Stromal cell of bone marrow (primary cell): ENCODE measurements at regions not wholly inside any gene's neighbourhood (a gene's known extent, or its start where the extent isn't known, plus 50 kb on each side); places are given as distances from the start of the nearest gene placed in this dataset.

Experiments used
- DNase-seq: peaks from one replicate; pipeline ENCODE4 v3.0.0-alpha.2; 2012; ENCODE audit warnings: low read depth

DNA sequence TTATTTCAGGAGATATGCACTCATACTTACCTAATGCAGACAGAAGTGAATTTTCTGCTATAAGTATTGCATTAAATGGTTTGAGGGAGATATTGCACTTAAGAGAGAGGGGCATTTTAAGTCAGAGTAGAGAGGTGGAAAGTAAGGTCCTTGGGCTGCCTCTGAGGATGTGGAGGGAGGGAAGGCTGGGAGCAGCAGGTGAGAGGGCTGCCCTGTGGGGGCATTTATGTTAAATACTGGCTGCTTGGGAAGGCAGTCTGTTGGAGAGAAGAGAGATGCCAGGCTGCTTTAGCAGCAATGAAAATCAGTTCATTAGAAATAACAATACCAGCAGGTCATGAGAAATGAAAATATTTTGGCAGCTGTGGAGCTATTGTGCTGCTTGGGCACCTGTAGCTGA is 576.2 kb upstream of the HS6ST1 start:
- no peak for DNase-seq

DNA sequence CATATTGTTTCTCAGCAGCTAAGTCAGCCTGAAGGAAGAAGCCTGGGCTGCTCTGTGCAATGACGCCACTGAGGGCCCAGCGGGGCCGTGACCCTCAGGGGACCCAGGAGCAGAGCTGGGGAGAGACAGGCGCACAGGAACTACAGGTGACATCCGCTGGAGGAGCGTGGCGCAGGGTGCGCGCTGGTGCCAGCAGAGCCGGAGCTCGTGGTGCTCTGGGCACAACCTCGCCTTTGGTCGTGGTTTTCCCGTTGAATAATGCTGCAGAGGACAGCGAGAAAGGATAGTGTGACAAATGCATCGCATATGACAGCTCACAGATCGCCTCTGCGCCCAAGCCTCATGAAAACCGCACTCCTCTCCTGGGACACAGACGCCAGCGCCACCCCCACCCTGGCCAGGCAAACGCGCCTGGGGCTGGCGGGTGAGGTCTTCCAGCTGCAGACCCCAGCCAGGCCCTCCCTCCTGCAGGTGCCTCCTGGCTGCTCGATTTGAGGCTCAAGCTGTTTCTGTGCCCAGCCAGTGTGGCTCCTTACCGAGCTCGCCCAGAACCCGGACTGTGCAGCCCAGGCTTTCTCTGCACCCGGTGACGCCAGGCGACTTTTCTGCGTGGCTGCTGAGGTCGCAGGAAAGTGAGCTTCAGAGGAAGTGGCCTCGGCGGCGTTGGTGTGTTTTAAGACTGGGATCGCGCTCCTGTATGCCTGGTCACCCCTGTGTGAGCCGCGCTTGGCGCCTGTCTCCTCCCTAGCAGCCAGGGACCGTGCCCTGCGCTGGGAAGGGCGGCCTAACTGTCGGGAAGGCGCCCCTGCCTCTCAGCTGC is 583.1 kb upstream of the HS6ST1 start:
- DNase-seq, result no peak

DNA sequence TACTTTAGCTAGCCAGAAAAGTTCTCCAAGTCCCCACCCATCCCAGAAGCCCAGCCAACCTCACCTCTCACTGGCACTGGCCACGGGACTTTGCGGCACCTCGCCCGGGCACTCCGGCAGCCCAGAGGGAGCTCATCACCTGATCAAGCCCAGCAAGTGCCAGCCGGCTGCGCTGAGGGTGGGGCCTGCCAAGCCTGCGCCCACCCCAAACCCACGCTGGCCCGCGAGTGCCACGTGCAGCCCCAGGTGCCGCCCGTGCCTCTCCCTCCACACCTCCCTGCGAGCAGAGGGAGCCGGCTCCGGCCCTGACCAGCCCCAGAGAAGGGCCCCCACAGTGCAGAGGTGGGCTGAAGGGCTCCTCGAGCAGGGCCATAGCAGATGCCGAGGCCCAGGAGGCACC is 585.0 kb upstream of the HS6ST1 start:
- DNase-seq, result no peak

DNA sequence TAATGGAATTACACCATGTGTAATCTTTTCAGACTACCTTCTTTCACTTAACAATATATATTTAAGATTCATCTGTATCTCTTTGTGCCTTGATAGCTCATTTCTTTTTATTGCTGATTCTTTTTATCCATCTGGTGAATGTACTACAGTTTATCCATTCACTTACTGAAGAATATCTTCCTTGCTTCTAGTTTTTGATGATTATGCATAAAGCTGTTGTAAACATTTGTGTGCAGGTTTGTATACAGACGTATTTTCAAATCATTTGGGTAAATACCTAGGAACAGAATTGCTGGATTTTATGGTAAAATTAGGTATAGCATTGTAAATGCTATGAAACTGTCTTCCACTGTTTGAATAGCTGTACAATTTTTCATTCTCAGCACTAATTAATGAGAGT is 592.6 kb upstream of the HS6ST1 start:
- no peak for DNase-seq

DNA sequence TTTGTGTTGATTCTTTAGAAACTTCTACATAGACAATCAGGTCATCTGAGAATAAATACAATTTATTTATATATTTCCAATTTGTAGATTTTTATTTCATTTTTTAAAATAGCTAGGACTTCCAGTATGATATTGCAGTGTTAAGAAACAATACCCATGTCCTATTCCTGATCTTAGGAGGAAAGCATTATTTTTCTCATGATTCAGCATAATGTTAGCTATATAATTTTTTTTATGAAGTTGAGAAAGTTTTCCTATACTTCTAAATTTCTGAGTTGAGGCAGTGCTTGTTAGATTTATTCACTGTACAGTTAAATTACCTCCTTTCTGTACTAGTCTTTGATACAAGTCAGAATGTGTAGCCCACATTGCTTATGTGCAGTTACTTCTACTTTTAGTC is 595.7 kb upstream of the HS6ST1 start:
- DNase-seq, result no peak

DNA sequence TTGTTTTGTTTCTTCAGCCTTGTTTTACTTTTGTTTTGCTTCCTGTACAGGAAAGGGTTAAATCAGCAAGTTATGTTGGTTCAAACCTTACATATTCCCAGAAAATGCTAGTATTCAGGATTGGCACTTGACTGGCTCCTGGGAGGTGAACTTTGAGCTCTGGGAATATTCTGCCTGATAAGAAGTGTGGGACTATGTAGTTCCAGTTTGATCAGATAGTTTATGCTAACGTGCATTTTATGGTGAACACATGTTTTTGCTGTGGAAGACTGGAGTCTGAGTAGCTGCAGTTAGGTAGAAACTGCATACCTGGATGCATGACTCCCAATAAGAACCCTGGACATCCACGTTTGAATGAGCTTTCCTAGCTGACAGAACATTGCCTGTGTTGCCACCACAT is 603.1 kb upstream of the HS6ST1 start:
- no peak for DNase-seq

DNA sequence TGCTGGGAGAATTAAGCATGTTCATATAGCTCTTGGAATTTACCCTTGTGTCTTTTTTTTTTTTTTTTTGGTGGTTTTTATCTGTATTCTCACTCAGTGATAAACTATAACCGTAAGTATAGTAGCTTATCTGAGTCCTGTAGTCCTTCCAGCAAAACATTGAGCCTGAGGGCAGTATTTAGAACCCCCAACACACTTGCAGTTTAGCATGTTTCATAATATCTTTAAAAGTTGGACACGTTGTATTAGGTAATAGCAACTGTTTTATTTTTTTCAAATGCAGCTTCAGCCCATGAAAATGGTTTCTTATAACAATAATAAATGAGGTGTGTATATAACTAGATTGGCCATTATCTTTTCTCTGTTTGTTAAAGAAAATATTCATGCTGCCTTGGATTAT is 603.5 kb upstream of the HS6ST1 start:
- DNase-seq, result no peak

DNA sequence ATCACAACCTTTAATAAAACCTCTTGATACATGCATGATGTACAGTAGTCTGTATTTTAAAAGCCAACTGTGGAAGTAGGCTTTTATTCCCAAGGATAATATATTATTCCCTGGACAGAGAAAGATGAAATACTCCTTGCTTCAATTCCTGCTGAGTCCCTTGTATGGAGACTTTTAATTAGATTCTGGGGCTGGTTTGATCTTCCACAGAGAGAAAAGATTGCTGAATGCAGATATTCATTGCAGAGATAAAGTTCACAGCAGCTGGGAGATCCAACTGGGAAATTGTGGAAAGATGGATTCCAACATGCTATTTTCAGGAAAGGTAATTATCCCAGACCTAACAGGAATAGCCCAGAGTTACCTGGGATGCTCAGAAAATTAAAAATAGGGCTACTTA is 607.0 kb upstream of the HS6ST1 start:
- DNase-seq, result no peak

DNA sequence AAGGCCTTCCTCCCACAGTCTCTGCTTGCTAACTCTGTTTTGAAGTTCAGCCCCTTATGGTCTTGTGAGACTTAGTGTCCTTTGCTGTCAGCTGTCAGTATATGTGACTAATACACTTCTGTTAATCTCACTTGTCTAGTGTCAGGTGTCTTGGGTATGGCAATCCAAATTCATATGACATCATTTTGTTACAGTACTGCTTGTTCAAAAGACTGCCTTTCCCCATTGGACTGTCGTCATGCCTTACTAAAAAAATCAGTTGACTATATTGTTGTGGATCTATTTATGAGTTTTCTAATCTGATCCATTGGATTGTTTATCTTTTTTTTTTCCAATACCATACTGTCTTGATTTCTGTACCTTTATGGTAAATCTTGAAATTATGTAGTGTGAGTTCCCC is 611.4 kb upstream of the HS6ST1 start:
- DNase-seq, result no peak

DNA sequence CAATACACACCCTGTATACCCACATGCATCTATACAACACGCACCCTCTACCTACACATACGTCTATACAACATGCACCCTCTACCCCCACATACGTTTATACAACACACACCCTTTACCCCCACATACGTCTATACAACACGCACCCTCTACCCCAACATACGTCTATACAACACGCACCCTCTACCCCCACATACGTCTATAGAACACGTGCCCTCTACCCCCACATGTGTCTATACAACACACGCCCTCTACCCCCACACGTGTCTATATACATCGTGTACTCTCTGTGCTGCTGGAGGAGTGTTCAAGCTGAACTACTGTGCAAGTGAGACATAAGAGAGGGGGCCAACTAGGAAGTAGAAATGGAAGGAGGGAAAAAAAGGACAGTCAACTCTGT is 621.7 kb upstream of the HS6ST1 start:
- no peak for DNase-seq

DNA sequence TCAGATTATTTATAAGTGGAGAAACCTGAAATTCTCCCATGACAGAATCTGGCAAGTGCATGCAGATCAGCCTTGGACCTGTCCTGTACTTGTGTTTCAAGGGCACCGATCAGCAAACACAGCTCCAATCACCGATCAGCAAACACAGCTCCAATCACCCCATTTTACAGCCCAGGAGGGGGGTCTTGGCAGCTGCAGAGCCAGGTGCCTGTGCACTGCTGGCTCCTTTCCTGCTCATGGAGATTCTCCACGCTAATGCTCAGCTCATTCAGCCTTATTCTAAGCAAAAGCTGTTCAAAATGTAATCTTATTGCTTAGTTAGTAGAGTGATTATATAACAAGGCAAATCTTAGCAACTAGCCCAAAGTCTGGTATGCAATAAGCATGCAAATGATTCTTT is 623.1 kb upstream of the HS6ST1 start:
- no peak for DNase-seq

DNA sequence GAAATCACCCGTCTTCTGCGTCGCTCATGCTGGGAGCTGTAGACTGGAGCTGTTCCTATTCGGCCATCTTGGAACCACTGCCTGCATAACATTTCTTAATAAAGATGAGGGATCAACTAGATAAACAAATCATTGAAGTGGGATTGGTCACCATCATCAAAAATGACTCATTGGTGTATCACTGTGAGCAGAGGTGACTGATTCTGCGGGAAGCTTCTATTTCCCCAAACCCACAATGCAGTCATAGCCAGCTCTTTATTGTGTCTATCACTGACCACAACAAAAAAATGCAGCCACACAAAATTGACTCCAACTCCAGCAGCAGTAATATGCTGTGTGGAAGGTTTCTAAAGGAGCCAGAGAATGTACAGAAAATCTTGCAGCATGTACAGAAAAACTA is 630.7 kb upstream of the HS6ST1 start:
- no peak for DNase-seq

DNA sequence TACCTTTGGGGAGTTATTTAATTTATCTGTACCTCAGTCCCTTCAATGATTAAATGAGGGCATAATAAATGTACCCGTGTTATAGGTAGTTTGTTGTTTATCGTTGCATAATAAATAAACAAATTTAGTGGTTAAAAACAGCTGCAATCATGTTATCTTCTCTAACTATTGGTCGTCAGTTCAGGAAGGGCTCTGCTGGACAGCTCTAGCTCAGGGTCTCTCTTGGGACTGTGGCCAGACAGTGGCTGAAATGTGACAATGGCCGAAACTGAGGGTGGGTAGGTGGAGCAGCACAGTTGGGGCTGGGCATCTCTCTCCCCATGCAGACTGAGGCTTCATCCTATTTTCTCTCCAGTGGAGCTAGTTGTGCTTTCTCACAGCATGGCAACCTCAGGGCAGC is 632.1 kb upstream of the HS6ST1 start:
- DNase-seq, result no peak

DNA sequence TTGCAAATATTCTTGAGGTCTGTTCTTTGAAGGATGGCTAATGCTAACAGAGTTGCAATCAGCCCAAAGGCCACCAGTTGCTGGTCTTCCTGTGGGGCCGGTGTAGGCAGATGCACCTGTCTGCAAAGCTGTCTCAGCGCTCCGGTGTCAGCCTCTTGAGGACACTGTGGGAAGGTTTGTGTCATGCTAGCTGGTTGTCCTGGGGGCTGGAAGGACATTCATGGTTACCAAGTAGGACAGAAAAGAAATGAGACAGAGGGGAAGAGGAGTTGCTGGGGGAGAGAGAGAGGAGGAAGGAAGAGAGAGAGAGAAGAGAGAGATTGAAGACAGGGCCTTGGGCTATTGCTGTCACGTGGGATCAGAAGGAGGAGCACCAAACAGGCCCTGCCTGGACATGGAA is 639.6 kb upstream of the HS6ST1 start:
- DNase-seq, result no peak

DNA sequence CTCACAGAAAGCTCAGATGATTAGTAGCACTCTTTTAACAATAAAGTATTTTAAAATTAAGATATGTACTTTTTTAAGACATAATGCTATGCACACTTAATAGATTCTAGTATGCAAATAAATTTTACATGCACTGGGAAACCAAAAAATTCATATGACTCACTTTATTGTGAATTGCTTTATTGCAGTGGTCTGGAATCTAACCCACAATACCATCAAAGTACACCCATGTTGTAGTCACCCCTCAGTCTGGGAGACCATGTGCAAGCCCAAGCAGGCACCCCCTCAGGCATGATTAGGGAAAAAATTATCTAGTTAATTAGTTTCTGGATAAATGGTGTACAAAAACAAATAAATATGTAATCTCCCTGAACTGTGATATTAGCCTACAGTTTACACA is 649.0 kb upstream of the HS6ST1 start:
- no peak for DNase-seq

DNA sequence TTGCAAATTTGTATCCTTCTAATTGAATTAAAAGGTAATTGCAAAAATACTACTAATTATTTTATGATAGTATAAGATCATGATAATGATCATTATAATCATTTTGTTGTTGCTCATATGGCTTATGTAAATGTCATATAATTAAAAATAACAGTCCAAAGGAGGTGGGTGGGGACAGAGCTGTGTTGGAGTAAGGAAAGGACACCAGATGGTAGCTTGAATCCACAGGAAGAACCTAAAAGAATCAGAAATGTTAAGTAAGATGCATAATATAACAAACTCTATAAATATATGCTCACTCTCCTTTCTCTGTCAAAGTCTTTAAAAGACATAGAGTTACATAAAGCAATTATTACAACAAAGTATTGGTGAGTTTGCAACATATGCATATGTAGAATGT is 650.7 kb upstream of the HS6ST1 start:
- DNase-seq, result no peak

DNA sequence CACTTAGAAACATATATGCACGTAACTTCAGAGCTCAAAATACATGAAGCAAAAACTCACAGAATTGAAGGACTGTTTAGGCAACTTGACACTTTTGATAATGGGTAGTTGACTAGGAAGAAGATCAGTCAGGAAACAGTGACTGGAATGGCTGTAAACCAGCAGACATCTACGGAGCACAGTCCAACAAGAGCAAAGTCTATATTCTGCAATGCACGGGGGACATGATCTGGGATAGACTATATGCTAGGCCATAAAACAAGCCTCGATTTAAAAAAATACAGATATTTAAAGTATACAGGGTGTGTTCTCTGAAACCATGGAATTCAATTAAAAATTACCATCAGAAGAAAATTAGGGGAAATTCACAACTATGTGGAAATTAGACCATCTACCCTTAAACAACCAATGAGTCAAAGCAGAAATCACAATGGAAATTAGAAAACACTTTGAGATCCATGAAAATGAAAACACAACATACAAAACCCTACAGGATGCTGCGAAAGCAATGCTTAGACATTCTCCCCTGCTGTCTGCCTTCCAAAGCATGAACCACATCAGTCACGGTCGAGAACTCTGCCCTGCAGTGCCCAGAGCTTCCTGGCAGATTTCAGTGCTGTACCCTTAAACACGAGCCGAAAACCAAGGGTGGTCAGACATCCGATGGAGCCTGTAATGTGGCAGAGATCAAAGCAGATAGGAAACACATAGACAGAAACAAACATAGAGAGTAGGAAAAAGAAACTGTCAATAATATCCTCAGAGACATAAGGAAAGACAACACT is 651.9 kb upstream of the HS6ST1 start:
- no peak for DNase-seq

DNA sequence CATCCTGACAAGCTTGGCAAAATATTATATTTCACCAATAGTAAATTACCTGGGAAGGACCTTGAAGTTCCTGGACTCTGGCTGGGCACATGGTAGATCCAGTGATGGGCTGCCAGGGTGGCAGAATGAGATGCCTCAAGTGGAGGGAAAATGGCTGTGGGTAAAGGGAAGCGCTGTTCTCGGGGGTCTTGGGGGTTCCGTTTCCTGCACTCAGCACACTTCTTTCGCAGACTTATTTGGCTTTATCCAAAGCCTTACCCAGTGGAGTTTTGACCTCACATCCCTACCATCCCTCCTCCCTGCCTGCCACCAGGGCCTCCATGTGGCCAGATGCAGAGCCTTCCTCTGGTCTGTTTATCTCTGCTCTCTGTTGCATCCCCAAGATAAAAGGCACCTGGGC is 654.9 kb upstream of the HS6ST1 start:
- no peak for DNase-seq

DNA sequence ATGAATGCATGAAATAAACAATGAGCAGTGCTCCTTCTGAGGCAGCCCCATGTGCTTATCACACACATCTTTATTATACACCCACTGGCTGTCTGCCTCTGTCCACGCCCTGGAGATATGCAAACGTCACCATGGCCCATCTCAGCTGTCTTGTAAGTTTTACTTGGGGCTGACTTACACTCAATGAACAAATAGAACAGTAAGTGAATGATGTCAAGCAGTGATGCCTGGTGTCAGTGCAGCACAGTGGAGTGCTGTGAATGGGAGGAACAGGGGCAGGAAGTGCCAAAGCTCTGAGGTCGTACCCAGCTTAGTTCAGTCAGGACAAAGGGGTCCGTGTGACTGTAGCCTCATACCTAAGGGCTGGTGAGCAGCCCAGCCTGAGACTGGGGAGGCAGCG is 659.5 kb upstream of the HS6ST1 start:
- no peak for DNase-seq

DNA sequence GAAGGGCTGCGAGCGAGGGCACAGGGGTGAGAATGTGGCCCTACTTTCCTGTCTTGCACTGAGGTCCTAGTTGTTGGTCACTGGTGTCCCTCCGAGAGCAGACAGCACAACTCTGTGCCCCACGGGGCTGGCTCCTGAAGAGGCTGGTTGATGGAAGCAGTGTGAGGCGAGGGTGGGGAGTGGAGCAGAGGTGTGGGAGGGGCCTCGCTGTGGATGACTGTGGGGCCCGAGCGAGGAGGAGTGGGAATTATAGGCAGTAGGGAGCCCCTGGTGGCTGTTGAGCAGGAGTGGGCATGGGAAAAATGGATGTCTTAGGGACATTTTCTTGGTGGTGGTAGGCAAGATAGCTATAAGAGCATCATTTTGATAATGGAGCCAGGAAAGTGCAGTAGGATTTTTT is 660.5 kb upstream of the HS6ST1 start:
- no peak for DNase-seq

DNA sequence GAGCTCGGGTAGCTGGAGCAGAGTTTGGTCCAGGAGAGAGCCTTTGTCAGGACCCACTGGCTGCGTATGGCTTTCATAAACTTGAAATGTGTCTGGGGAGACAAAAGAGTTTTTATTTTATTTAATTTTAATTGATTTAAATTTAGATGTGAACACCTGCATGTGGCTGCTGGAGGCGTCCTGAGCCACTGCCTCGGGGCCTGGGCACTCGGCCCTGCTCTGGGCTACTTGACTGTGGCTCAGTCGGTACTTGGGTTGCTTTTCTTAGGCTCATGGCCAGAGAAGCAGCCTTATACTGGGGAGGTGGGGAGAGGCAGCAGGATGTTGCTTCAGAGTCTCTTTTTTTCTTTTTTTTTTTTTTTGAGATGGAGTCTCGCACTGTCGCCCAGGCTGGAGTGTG is 661.8 kb upstream of the HS6ST1 start:
- no peak for DNase-seq

DNA sequence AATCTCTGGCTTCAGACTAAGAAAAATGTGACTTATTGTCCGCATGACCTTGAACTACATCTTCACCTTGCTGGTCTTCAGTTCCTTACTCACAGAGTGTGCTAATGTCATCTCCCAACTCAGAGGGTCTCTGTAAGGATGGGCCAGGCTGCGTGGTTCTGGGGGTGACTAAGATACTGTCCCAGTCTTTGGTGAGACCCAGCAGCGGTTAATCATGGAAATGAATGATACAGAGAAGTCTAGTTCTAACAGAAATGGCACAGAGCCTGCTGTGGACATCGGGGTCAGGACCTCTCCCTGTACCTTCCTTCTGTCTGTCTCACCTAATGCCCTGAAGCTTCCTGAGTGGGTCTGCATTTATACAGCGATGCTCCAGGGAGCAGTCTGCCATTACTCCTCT is 662.7 kb upstream of the HS6ST1 start:
- DNase-seq, result no peak

DNA sequence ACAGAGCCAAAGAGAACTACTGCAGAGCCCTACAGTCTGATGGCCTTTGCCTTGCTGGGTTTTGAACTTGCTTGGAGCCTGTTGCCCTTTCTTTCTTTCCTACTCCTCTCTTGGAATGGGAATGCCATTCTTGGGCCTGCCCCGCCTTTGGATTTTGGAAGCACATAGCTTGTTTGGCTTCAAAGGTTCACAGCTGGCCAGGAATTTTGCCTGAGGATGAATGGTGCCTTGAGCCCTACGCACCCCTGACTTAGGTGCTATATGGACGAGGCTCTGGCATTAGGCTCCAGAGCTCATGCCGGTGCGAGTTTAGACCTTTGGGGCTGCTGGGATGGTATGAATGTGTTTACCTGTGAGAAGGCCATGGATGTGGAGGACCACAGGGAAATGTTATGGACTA is 663.3 kb upstream of the HS6ST1 start:
- no peak for DNase-seq

DNA sequence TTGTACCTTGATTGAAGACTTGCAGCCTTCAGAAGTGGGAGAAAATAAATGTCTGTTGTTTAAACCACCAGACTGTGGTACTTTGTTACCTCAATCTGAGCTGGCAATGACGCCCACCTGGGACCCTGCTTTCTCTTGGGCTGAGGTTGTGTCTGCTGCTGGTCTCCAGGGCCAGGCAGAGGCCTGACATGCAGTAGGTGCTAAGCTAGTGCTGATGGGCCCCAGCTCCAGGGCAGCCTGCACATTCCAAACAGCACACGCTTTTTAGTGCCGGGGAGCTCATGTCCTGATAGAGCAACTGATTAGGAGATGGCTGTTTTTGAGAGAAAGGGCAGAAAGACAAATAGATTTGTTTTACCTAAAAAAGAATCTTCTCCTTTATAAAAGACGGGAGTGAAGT is 664.0 kb upstream of the HS6ST1 start:
- no peak for DNase-seq
